IMR-90 (cell line): ENCODE measurements at regions not wholly inside any gene's neighbourhood (a gene's known extent, or its start where the extent isn't known, plus 50 kb on each side); places are given as distances from the start of the nearest gene placed in this dataset.

Source experiments
- ATAC-seq: fragments of 200-7000 bp; cut with Tn5 transposase; 2 replicates; pipeline ENCODE4 v1.9.1; 2020; ENCODE audit warnings: low read depth, mild to moderate bottlenecking, moderate library complexity
- BruUV-seq: library from RNA; stranded (reverse); fragments of 400-500 nt; replicated peaks from 2 replicates; lab custom pipeline; 2021; lab: Mats Ljungman, UMichigan
- CTCF ChIA-PET: fragments of 300-600 bp; formaldehyde crosslinking; extraction: SDS; loops from one replicate; lab custom pipeline; 2021; ENCODE audit warnings: antibody characterized with exemption; lab: Yijun Ruan, JAX
- POLR2A ChIA-PET: fragments of 300-600 bp; sonication (Branson Sonifier 250); formaldehyde crosslinking; loops from one replicate; lab custom pipeline; 2022; ENCODE audit warnings: antibody characterized with exemption; ENCODE audit not compliant: unreplicated experiment; lab: Charles Lee
- DNase-seq: peaks from one replicate; pipeline ENCODE4 v3.0.0; 2013
- H2AFZ ChIP-seq: replicated peaks from 2 replicates; pipeline ENCODE3; 2013; ENCODE audit warnings: low read length, mild to moderate bottlenecking; ENCODE audit not compliant: poor library complexity
- H2AK5ac ChIP-seq: 2 replicates; pipeline ENCODE4 v1.6.1; 2013; ENCODE audit warnings: low read depth, low read length, inconsistent platforms
- H2AK9ac ChIP-seq: replicated peaks from 2 replicates; pipeline ENCODE3; 2013; ENCODE audit warnings: mild to moderate bottlenecking, low read depth, low read length, moderate library complexity; ENCODE audit not compliant: poor library complexity
- H2BK120ac ChIP-seq: 2 replicates; pipeline ENCODE4 v1.6.1; 2013; ENCODE audit warnings: low read depth, low read length, inconsistent platforms
- H2BK15ac ChIP-seq: 3 replicates; pipeline ENCODE4 v1.6.1; 2013; ENCODE audit warnings: low read depth, low read length, inconsistent platforms
- H2BK20ac ChIP-seq: 2 replicates; pipeline ENCODE4 v1.6.1; 2013; ENCODE audit warnings: low read depth, mild to moderate bottlenecking, inconsistent platforms, low read length, moderate library complexity
- H2BK5ac ChIP-seq: 2 replicates; pipeline ENCODE4 v1.6.1; 2013; ENCODE audit warnings: mild to moderate bottlenecking, low read depth, low read length, inconsistent platforms; ENCODE audit not compliant: poor library complexity, severe bottlenecking
- H3K14ac ChIP-seq: replicated peaks from 2 replicates; pipeline ENCODE4 v1.6.1; 2013; ENCODE audit warnings: low read depth, low read length, inconsistent platforms
- H3K18ac ChIP-seq: 2 replicates; pipeline ENCODE4 v1.6.1; 2013; ENCODE audit warnings: low read depth, low read length, control low read depth
- H3K23ac ChIP-seq: 2 replicates; pipeline ENCODE4 v1.6.1; 2013; ENCODE audit warnings: low read depth, low read length, inconsistent platforms
- H3K27ac ChIP-seq: 2 replicates; pipeline ENCODE4 v1.5.1; 2013; ENCODE audit warnings: mild to moderate bottlenecking, control low read depth, low read length; ENCODE audit not compliant: insufficient read depth
- H3K27me3 ChIP-seq: 2 replicates; pipeline ENCODE4 v1.6.1; 2013; ENCODE audit warnings: low read length; ENCODE audit not compliant: control insufficient read depth, insufficient read depth
- H3K36me3 ChIP-seq: 2 replicates; pipeline ENCODE4 v1.6.1; 2013; ENCODE audit warnings: low read length, mixed read lengths; ENCODE audit not compliant: control insufficient read depth, insufficient read depth
- H3K4ac ChIP-seq: 2 replicates; pipeline ENCODE4 v1.6.1; 2013; ENCODE audit warnings: low read depth, low read length, inconsistent platforms
- H3K4me1 ChIP-seq: 2 replicates; pipeline ENCODE4 v1.6.1; 2013; ENCODE audit warnings: low read length, mixed read lengths; ENCODE audit not compliant: control insufficient read depth, insufficient read depth
- H3K4me2 ChIP-seq: 2 replicates; pipeline ENCODE4 v1.6.1; 2013; ENCODE audit warnings: low read depth, mild to moderate bottlenecking, control low read depth, low read length, moderate library complexity
- H3K4me3 ChIP-seq: 2 replicates; pipeline ENCODE4 v1.5.1; 2013; ENCODE audit warnings: low read depth, mild to moderate bottlenecking, control low read depth, low read length, moderate library complexity; ENCODE audit not compliant: insufficient read depth
- H3K56ac ChIP-seq: 2 replicates; pipeline ENCODE4 v1.6.1; 2013; ENCODE audit warnings: low read length, inconsistent platforms; ENCODE audit not compliant: insufficient read depth; ENCODE audit errors: extremely low read depth
- H3K79me1 ChIP-seq, 2 experiments: 2 replicates each; pipeline ENCODE4 v1.6.1; 2013; ENCODE audit warnings: low read length in 2 of 2, inconsistent platforms in 1 of 2, low read depth in 1 of 2
- H3K9ac ChIP-seq: 2 replicates; pipeline ENCODE4 v1.6.1; 2013; ENCODE audit warnings: low read depth, low read length, control low read depth
- H3K9me1 ChIP-seq: 2 replicates; pipeline ENCODE4 v1.6.1; 2013; ENCODE audit warnings: low read length, inconsistent platforms; ENCODE audit not compliant: insufficient read depth
- H3K9me3 ChIP-seq: 2 replicates; pipeline ENCODE4 v1.6.1; 2013; ENCODE audit warnings: low read length; ENCODE audit not compliant: control insufficient read depth, insufficient read depth
- H4K20me1 ChIP-seq: 2 replicates; pipeline ENCODE4 v1.6.1; 2013; ENCODE audit warnings: low read length, inconsistent platforms; ENCODE audit not compliant: insufficient read depth
- H4K5ac ChIP-seq: 2 replicates; pipeline ENCODE4 v1.6.1; 2013; ENCODE audit warnings: mild to moderate bottlenecking, low read depth, low read length, control low read depth
- H4K8ac ChIP-seq, 2 experiments: 2 replicates each; pipeline ENCODE4 v1.6.1; 2013; ENCODE audit warnings: low read depth in 2 of 2, low read length in 2 of 2, control low read depth in 1 of 2, inconsistent platforms in 1 of 2
- H4K91ac ChIP-seq: 2 replicates; pipeline ENCODE4 v1.6.1; 2013; ENCODE audit warnings: low read depth, low read length, inconsistent platforms; ENCODE audit not compliant: insufficient read depth
- BHLHE40 ChIP-seq: fragments of 150-350 bp; IDR thresholded peaks from 2 replicates; pipeline ENCODE4 v1.6.1; 2016; ENCODE audit warnings: mild to moderate bottlenecking, low read depth, low read length
- CEBPB ChIP-seq: IDR thresholded peaks from 2 replicates; pipeline ENCODE4 v1.6.1; 2012; ENCODE audit warnings: low read depth, low read length, improper control_type of control experiment
- CHD1 ChIP-seq: IDR thresholded peaks from 2 replicates; pipeline ENCODE4 v1.6.1; 2012; ENCODE audit warnings: low read depth, low read length, improper control_type of control experiment
- CTCF ChIP-seq: conservative IDR thresholded peaks from 2 replicates; pipeline ENCODE4 v1.5.1; 2012; ENCODE audit warnings: mild to moderate bottlenecking, low read depth, low read length, improper control_type of control experiment
- ELK1 ChIP-seq: fragments of 150-350 bp; IDR thresholded peaks from 2 replicates; pipeline ENCODE4 v1.6.1; 2016; ENCODE audit warnings: low read depth, mild to moderate bottlenecking, low read length, moderate library complexity, borderline replicate concordance
- FOS ChIP-seq: fragments of 150-350 bp; IDR thresholded peaks from 2 replicates; pipeline ENCODE4 v1.6.1; 2016; ENCODE audit warnings: low read depth, low read length
- MAFK ChIP-seq: IDR thresholded peaks from 2 replicates; pipeline ENCODE4 v1.6.1; 2012; ENCODE audit warnings: low read depth, low read length, improper control_type of control experiment
- MAZ ChIP-seq: IDR thresholded peaks from 2 replicates; pipeline ENCODE4 v1.6.1; 2012; ENCODE audit warnings: low read depth, mild to moderate bottlenecking, low read length, improper control_type of control experiment, moderate library complexity, borderline replicate concordance
- MXI1 ChIP-seq: IDR thresholded peaks from 2 replicates; pipeline ENCODE4 v1.6.1; 2012; ENCODE audit warnings: low read depth, mild to moderate bottlenecking, low read length, moderate library complexity, borderline replicate concordance
- NFE2L2 ChIP-seq: fragments of 150-350 bp; IDR thresholded peaks from 2 replicates; pipeline ENCODE4 v1.6.1; 2016; ENCODE audit warnings: low read depth, mild to moderate bottlenecking, low read length
- POLR2A ChIP-seq: IDR thresholded peaks from 2 replicates; pipeline ENCODE4 v1.6.1; 2012; ENCODE audit warnings: mild to moderate bottlenecking, low read depth, low read length
- RAD21 ChIP-seq: IDR thresholded peaks from 2 replicates; pipeline ENCODE4 v1.6.1; 2012; ENCODE audit warnings: low read length, improper control_type of control experiment
- RCOR1 ChIP-seq: IDR thresholded peaks from 2 replicates; pipeline ENCODE4 v1.6.1; 2012; ENCODE audit warnings: mild to moderate bottlenecking, low read length, improper control_type of control experiment; ENCODE audit not compliant: insufficient replicate concordance
- RFX5 ChIP-seq: IDR thresholded peaks from 2 replicates; pipeline ENCODE4 v1.8.0; 2012; ENCODE audit warnings: low read depth, mild to moderate bottlenecking, low read length, moderate library complexity
- SMC3 ChIP-seq: fragments of 150-350 bp; IDR thresholded peaks from 2 replicates; pipeline ENCODE4 v1.6.1; 2016; ENCODE audit warnings: low read depth, mild to moderate bottlenecking, antibody characterized with exemption, low read length, moderate library complexity
- USF2 ChIP-seq: fragments of 150-350 bp; IDR thresholded peaks from 2 replicates; pipeline ENCODE4 v1.6.1; 2017; ENCODE audit warnings: mild to moderate bottlenecking, antibody characterized with exemption, low read length, low read depth
- WGBS, 2 experiments: methylation state at CpG; one replicate each; pipeline versions ENCODE4 v1.1.5 to v1.1.7; 2013; ENCODE audit warnings: missing lambda C conversion rate in 2 of 2; ENCODE audit not compliant: insufficient read length in 1 of 2; ENCODE audit errors: extremely low coverage in 2 of 2; 5-methylcytosine and 5-hydroxymethylcytosine counted together
- dilution Hi-C: fragments of 300-500 bp; cut with HindIII; formaldehyde crosslinking; loops from one replicate; pipeline ENCODE4 v1.14.3; 2018; ENCODE audit warnings: low sequenced_read_pairs; ENCODE audit not compliant: unreplicated experiment
- in situ Hi-C: fragments of 300-500 bp; cut with MboI; formaldehyde crosslinking; loops from 3 replicates; pipeline ENCODE4 v1.14.3; 2019; ENCODE audit warnings: low sequenced_read_pairs, inconsistent platforms, mixed read lengths
- intact Hi-C: fragments of 100-400 bp; cut with micrococcal nuclease; formaldehyde crosslinking; loops from 2 replicates; pipeline ENCODE4 v1.10.0; 2022

GRCh38 chr2:129376426-129377077 lies 602.9 kb upstream of the RAB6C start:
- Histone ChIP-seq H4K8ac (no peak overlapping the region), H3K27ac (no peak overlapping the region), H3K9me3 (peaks cover 38% of the 10 kb centered on the region), H4K5ac (no peak overlapping the region), H3K9me1 (no peaks in the 10 kb centered on the region), H3K4me3 (no peak overlapping the region), H3K79me1 (no peaks in the 10 kb centered on the region), H2BK120ac (no peak overlapping the region), H2AFZ (no peak overlapping the region), H3K18ac (no peak overlapping the region), H3K4ac (no peak overlapping the region), H3K4me1 (no peaks in the 10 kb centered on the region), H2BK20ac (no peak overlapping the region), H3K9ac (no peak overlapping the region), H3K23ac (no peak overlapping the region), H3K14ac (no peak overlapping the region), H2AK9ac (no peak overlapping the region), H2BK5ac (no peak overlapping the region), H3K27me3 (no peaks in the 10 kb centered on the region), H4K91ac (no peak overlapping the region), H2AK5ac (no peak overlapping the region), H3K4me2 (no peak overlapping the region), H3K36me3 (no peaks in the 10 kb centered on the region), H4K20me1 (no peaks in the 10 kb centered on the region), H3K56ac (no peak overlapping the region), H2BK15ac (no peak overlapping the region)
- BruUV-seq = no TSS peak
- no peak for ATAC-seq
- intact Hi-C loops (no loop called here), in situ Hi-C loops (no loop called here), dilution Hi-C loops (no loop called here)
- no peak for TF ChIP-seq CTCF
- TF ChIP-seq CEBPB = no peak
- TF ChIP-seq MXI1 = no peak
- TF ChIP-seq BHLHE40 = no peak
- TF ChIP-seq NFE2L2 = no peak
- TF ChIP-seq ELK1 = no peak
- no peak for TF ChIP-seq MAFK
- TF ChIP-seq USF2 = no peak
- no peak for TF ChIP-seq SMC3
- TF ChIP-seq CHD1 = no peak
- TF ChIP-seq FOS = no peak
- no peak for TF ChIP-seq RAD21
- no peak for TF ChIP-seq RFX5
- TF ChIP-seq POLR2A = no peak
- TF ChIP-seq MAZ = no peak
- no peak for TF ChIP-seq RCOR1
- CTCF ChIA-PET = no interaction called here
- no peak for DNase-seq
- POLR2A ChIA-PET = no interaction called here
- WGBS, 2 experiments = 20% methylated on average over 1 of the region's 16 CpGs; no CpG with 5 or more reads in 1 of the 2 experiments
